SH-SY5Y (cell line): ENCODE measurements at regions not wholly inside any gene's neighbourhood (a gene's known extent, or its start where the extent isn't known, plus 50 kb on each side); places are given as distances from the start of the nearest gene placed in this dataset.

Experiments used
- GATA2 ChIP-seq: IDR thresholded peaks from 2 replicates; pipeline ENCODE4 v1.6.1; 2011; ENCODE audit warnings: mild to moderate bottlenecking, low read depth, low read length
- GATA3 ChIP-seq: IDR thresholded peaks from 2 replicates; pipeline ENCODE4 v1.6.1; 2011; ENCODE audit warnings: low read depth, mild to moderate bottlenecking, low read length, moderate library complexity

- TF ChIP-seq GATA2 (no peak), GATA3 (no peak)
Measured at GRCh38 chr2:173567493-173567892, 212.8 kb downstream of the CDCA7 start.
